Muscle layer of colon (tissue), 2 donors: ENCODE measurements at regions not wholly inside any gene's neighbourhood (a gene's known extent, or its start where the extent isn't known, plus 50 kb on each side); places are given as distances from the start of the nearest gene placed in this dataset.

Source experiments
- H3K27ac ChIP-seq: one replicate; pipeline ENCODE4 v1.7.0; 2013; ENCODE audit warnings: low read depth, mild to moderate bottlenecking, low read length, moderate library complexity
- H3K27me3 ChIP-seq, 2 donors: one replicate each; pipeline ENCODE4 v1.7.0; 2013; ENCODE audit warnings: low read length in 2 of 2, mild to moderate bottlenecking in 2 of 2; ENCODE audit not compliant: insufficient read depth in 2 of 2, control insufficient read depth in 1 of 2
- H3K36me3 ChIP-seq: one replicate; pipeline ENCODE4 v1.7.0; 2013; ENCODE audit warnings: mild to moderate bottlenecking, low read length; ENCODE audit not compliant: insufficient read depth
- H3K4me1 ChIP-seq: one replicate; pipeline ENCODE4 v1.7.0; 2013; ENCODE audit warnings: mild to moderate bottlenecking, low read length; ENCODE audit not compliant: insufficient read depth
- H3K4me3 ChIP-seq, 2 donors: one replicate each; pipeline ENCODE4 v1.7.0; 2013; ENCODE audit warnings: low read length in 2 of 2, low read depth in 1 of 2, mild to moderate bottlenecking in 1 of 2, moderate library complexity in 1 of 2
- H3K9ac ChIP-seq: one replicate; pipeline ENCODE4 v1.7.0; 2013; ENCODE audit warnings: low read length
- H3K9me3 ChIP-seq: one replicate; pipeline ENCODE4 v1.7.0; 2013; ENCODE audit warnings: mild to moderate bottlenecking, low read length
- donor health status: abdominal sarcoma.
- donor health status: Adenocarcinoma of cecum.

DNA sequence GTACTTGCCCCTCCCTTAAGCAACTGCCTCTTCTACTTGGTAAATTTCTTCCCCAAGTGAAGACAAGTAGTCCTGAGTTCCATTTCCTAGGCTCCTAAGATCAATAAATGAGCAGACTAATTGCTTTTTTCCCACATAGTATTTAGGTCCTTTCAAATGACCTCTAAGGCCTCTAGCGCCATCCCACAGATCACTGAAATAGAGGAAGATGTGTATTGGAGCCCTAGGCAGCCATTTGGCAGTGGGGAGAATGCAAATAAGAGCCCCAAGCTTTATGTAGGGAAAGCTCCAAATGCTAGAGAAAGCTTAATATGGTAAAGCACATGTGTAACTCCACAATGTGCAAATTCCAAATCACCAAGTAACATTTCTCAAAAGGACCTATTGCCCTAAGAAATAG, 316.5 kb upstream of the PHF14 start:
- Histone ChIP-seq H3K9me3 (no peaks in the 10 kb centered on the region), H3K4me3 (no peak overlapping the region), H3K36me3 (no peaks in the 10 kb centered on the region), H3K27ac (no peak overlapping the region), H3K27me3 (no peaks in the 10 kb centered on the region), H3K9ac (no peak overlapping the region), H3K4me1 (no peaks in the 10 kb centered on the region)

DNA sequence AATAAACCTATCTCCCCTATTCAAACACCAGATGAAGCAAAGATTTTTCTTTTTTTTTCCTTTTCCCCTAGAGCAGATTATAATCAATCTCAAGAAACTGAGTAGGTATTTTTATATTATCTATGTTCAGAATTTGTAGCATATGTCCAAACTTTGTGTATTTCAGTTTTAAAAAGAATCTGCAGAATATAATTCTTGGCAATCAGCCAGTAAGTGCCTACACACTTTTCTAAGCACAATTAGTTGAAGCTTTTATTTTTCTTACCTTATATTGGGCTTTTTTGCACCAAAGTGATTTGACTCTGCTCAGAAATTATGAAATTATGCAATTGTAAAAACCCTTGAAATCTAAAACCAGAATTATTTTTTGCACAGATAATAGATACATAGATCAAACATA, 315.8 kb upstream of the PHF14 start:
- no peaks in the 10 kb centered on the region for H3K4me1 ChIP-seq
- H3K9ac ChIP-seq = no peak overlapping the region
- H3K36me3 ChIP-seq = no peaks in the 10 kb centered on the region
- no peaks in the 10 kb centered on the region for H3K27me3 ChIP-seq
- no peak overlapping the region for H3K27ac ChIP-seq
- no peak overlapping the region for H3K4me3 ChIP-seq
- H3K9me3 ChIP-seq = no peaks in the 10 kb centered on the region

DNA sequence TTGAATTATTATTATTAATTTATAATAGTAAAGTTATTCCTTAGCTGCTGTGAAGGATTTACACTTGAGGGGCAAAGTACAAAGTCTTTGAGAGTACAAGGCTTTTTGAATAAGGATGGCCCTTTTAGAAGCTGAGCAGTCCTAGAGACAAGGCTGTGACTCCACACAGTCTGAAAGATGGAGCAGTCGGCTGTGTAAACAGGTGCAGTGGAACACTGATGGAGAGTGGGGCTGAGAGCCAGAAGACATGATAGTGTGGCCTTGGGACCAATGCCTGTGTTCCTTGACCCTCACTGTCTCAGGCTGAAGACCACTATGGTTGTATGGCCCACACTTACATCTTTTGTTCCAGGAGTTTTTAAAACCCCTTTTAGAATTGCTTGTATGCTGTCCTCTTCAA, 311.2 kb upstream of the PHF14 start:
- no peaks in the 10 kb centered on the region for H3K36me3 ChIP-seq
- no peaks in the 10 kb centered on the region for H3K4me1 ChIP-seq
- H3K9me3 ChIP-seq = no peaks in the 10 kb centered on the region
- no peak overlapping the region for H3K9ac ChIP-seq
- no peak overlapping the region for H3K27ac ChIP-seq
- no peaks in the 10 kb centered on the region for H3K27me3 ChIP-seq
- no peak overlapping the region for H3K4me3 ChIP-seq

DNA sequence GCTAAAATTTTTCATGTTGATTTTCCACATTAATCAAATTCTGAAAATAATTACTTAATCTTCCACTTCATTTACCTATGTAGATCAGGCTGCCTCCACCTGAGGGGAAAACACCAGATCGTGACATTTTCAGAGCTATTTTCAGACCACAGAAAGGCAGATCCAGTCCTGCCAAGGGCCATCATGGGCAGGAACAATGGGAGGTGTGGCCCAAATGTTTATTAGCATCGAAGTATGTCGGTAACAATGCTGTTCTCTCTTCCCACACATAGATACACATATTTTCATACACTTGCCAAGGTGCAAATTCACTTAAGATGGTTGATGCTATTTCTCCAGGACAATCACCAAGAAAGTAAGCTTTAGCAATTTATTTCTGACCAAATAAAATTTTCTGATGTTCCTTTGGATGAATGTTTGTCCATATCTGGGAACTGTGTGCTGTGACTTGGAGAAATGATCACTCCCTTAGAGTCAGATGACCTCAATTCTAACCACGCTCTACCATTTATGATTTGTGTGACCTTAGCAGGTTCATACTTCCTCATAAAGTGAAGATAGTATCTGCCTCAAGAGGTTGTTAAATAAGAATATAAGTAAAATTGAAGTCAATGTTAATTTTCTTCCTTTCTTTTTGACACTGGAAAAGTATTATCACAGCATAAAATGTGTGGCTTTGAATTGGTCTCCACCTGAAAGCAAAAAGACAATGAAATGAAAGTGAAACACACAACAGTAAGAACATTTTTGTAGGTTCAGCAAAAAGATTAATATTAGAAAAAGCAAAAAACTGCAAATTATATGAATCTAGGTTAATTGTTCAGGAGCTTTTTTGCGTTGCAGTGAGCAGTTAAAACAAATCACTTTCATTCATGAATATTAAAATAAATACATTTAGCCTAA, 310.4 kb upstream of the PHF14 start:
- no peak overlapping the region for H3K4me3 ChIP-seq
- H3K9me3 ChIP-seq = no peaks in the 10 kb centered on the region
- no peaks in the 10 kb centered on the region for H3K4me1 ChIP-seq
- no peak overlapping the region for H3K9ac ChIP-seq
- no peaks in the 10 kb centered on the region for H3K27me3 ChIP-seq
- no peaks in the 10 kb centered on the region for H3K36me3 ChIP-seq
- no peak overlapping the region for H3K27ac ChIP-seq

DNA sequence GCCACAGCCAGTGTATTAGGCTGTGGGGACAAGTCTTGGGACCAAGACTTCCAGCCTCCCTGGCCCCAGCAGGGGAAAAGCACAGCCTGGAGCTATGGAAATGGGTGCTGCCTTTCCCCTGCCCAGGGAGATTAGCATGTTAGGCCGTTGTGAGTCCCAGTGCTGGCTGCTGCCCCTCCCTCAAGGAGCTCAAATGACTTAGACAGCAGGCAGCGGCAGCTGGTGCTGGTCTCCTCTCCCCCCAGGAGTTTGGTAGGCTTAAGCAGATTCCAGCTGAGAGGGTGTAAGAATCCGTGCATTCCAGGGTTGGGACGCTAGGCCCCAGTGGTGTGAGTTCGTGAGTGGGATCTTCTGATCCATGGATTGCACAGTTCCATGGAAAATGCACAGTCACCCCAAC, 301.5 kb upstream of the PHF14 start:
- Histone ChIP-seq H3K9ac (no peak overlapping the region), H3K9me3 (no peaks in the 10 kb centered on the region), H3K36me3 (no peaks in the 10 kb centered on the region), H3K4me1 (no peaks in the 10 kb centered on the region), H3K4me3 (no peak overlapping the region), H3K27ac (no peak overlapping the region), H3K27me3 (no peaks in the 10 kb centered on the region)

DNA sequence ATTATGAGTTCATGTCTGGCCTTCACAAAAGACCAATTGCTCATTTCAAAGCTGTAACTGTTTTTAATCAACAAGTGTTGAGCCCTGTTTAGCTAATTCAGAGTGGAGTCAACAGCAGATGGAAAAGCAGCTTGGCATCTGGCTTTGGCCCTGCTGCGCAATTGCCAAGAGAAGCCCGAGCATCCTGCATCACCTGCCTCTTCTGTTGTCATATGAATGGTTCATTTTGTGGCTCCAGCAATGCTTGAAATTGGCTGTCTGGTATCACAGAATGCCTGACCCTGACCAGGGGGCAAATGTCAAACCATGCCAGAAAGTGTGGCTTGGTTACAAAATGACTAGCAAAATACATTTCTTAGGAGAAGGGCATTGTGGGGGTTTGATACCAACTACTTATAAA, 296.5 kb upstream of the PHF14 start:
- no peaks in the 10 kb centered on the region for H3K9me3 ChIP-seq
- no peaks in the 10 kb centered on the region for H3K4me1 ChIP-seq
- H3K36me3 ChIP-seq = no peaks in the 10 kb centered on the region
- H3K27me3 ChIP-seq = no peaks in the 10 kb centered on the region
- H3K9ac ChIP-seq = no peak overlapping the region
- no peak overlapping the region for H3K27ac ChIP-seq
- no peak overlapping the region for H3K4me3 ChIP-seq

DNA sequence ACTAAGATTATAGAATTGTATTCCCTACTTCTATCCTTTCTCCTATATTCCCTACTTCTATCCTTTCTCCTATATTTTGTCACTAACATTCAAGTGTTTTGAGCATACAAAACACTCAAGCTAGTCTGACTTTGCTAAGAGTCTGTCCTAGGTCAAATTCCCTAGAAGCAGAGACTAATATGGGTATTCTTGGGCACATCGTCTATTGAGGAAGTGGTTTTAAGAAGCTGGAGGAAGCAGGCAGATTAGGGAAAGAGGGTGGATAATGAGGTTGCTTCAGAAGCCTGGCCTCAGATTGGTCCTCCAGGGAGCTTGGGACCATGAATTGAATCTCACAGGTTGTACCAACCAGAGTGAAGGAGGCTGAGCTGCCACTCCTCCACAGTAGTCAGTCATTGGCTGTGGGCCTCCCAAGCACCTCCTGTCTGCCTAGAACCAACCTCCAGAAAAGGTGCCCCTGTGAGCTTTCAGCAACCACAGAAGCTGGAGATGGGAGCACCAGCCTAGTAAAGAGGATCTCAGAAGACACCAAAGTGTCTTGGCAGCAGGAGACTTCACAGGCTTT, 295.9 kb upstream of the PHF14 start:
- H3K4me1 ChIP-seq = no peaks in the 10 kb centered on the region
- no peaks in the 10 kb centered on the region for H3K27me3 ChIP-seq
- no peak overlapping the region for H3K9ac ChIP-seq
- H3K27ac ChIP-seq = no peak overlapping the region
- H3K9me3 ChIP-seq = no peaks in the 10 kb centered on the region
- no peaks in the 10 kb centered on the region for H3K36me3 ChIP-seq
- H3K4me3 ChIP-seq = no peak overlapping the region

DNA sequence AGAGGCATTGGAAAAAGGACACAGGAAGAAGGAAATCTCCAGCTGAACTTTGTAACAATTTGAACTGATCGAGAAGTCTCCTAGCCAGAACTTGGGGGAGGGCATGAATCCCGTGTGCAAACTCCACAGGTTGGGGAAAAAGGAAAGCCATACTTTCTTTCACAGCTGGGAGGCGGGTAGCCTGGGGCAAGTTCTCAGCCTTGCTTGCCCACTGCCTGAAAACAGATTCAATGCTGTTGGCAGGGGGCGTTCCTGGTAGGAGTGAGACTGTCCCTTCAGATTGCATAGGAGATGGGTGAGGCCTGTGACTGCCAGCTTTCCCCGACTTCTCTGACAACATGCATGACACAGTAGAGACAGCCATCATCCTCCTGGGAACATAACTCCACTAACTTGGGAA, 289.1 kb upstream of the PHF14 start:
- no peaks in the 10 kb centered on the region for H3K27me3 ChIP-seq
- H3K4me1 ChIP-seq = no peaks in the 10 kb centered on the region
- H3K9ac ChIP-seq = no peak overlapping the region
- no peak overlapping the region for H3K4me3 ChIP-seq
- H3K9me3 ChIP-seq = no peaks in the 10 kb centered on the region
- no peaks in the 10 kb centered on the region for H3K36me3 ChIP-seq
- no peak overlapping the region for H3K27ac ChIP-seq

DNA sequence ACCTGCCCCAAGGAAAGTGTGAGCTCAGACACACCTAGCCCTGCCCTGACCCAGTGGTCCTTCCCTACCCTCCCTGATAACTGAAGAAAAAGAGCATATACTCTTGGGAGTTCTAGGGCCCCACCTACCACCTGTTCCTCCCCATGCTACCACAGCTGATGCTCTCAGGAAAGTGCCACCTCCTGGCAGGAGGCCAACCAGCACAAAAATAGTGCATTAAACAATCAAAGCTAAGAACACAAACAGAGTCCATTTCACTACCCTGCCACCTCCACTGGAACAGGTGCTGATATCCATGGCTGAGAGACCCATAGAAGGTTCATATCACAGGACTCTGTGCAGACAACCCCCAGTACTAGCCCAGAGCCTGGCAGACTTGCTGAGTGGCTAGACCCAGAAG, 288.6 kb upstream of the PHF14 start:
- Histone ChIP-seq H3K27me3 (no peaks in the 10 kb centered on the region), H3K4me3 (no peak overlapping the region), H3K4me1 (no peaks in the 10 kb centered on the region), H3K36me3 (no peaks in the 10 kb centered on the region), H3K27ac (no peak overlapping the region), H3K9me3 (no peaks in the 10 kb centered on the region), H3K9ac (no peak overlapping the region)

DNA sequence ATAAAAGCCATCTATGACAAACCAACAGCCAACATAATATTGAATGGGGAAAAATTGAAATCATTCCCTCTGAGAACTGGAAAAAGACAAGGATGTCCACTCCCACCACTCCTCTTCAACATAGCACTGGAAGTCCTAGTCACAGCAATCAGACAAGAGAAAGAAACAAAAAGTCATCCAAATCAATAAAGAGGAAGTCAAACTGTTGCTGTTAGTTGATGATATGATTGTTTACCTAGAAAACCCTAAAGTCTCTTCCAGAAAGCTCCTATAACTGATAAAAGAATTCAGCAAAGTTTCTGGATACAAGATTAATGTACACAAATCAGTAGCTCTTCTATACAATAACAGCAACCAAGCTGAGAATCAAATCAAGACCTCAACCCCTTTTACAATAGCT, 285.1 kb upstream of the PHF14 start:
- H3K4me3 ChIP-seq = no peak overlapping the region
- no peaks in the 10 kb centered on the region for H3K27me3 ChIP-seq
- H3K9ac ChIP-seq = no peak overlapping the region
- H3K4me1 ChIP-seq = no peaks in the 10 kb centered on the region
- no peak overlapping the region for H3K27ac ChIP-seq
- H3K9me3 ChIP-seq = no peaks in the 10 kb centered on the region
- no peaks in the 10 kb centered on the region for H3K36me3 ChIP-seq

DNA sequence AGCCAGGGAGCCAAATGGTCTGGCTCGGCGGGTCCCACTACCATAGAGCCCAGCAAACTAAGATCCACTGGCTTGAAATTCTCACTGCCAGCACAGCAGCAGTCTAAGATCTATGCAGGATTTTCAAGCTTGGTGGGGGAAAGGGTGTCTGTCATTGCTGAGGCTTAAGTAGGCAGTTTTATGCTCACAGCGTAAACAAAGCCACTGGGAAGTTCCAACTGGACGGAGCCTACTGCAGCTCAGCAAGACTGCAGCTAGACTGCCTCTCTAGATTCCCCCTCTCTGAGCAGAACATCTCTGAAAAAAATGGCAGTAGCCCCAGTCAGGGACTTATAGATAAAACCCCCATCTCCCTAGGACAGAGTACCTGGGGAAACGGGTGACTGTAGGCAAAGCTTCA, 277.6 kb upstream of the PHF14 start:
- Histone ChIP-seq H3K27ac (no peak overlapping the region), H3K27me3 (no peaks in the 10 kb centered on the region), H3K36me3 (no peaks in the 10 kb centered on the region), H3K9me3 (no peaks in the 10 kb centered on the region), H3K9ac (no peak overlapping the region), H3K4me3 (no peak overlapping the region), H3K4me1 (no peaks in the 10 kb centered on the region)

DNA sequence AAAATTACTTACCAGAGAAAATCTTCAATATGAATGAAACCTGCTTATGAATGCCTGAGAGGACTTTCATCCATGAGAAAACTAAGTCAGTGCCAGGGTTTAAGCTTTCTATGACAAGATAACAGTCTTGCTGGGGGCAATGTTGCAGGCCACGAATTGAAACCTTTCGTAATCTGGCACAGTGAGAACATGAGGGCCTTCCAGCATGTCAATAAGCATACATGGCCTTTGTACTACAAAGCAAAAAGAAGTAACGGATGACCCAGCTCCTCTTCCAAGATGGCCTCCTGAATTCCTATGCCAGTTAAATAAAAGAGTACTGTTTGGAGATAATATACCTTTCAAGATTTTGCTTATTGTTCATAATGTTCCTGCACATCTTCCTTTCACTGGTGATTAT, 270.6 kb upstream of the PHF14 start:
- H3K4me3 ChIP-seq = no peak overlapping the region
- no peak overlapping the region for H3K9ac ChIP-seq
- no peaks in the 10 kb centered on the region for H3K36me3 ChIP-seq
- no peaks in the 10 kb centered on the region for H3K9me3 ChIP-seq
- H3K4me1 ChIP-seq = no peaks in the 10 kb centered on the region
- no peaks in the 10 kb centered on the region for H3K27me3 ChIP-seq
- no peak overlapping the region for H3K27ac ChIP-seq
